Ovary (tissue), 7 donors: ENCODE measurements at regions not wholly inside any gene's neighbourhood (a gene's known extent, or its start where the extent isn't known, plus 50 kb on each side); places are given as distances from the start of the nearest gene placed in this dataset.

Experiments
- DNase-seq, 5 donors: peaks; one replicate each; pipeline ENCODE4 v3.0.0-alpha.2; 2019 to 2020
- H3K27ac ChIP-seq, 2 donors: fragments of 200-600 bp; one replicate each; pipeline versions ENCODE4 v1.5.1 to v1.8.0; 2019 to 2022
- H3K27me3 ChIP-seq: fragments of 200-600 bp; one replicate; pipeline ENCODE4 v1.8.0; 2022
- H3K36me3 ChIP-seq: fragments of 200-600 bp; sonication (generic); one replicate; pipeline ENCODE4 v1.5.1; 2019
- H3K4me1 ChIP-seq: one replicate; pipeline ENCODE4 v1.8.1; 2013; ENCODE audit warnings: mild to moderate bottlenecking, moderate library complexity; ENCODE audit not compliant: insufficient read depth
- H3K4me3 ChIP-seq: fragments of 200-600 bp; sonication (generic); one replicate; pipeline ENCODE4 v1.5.1; 2017
- H3K9me3 ChIP-seq, 2 donors: fragments of 200-600 bp in 1 of 2; sonication (generic) in 1 of 2; one replicate each; pipeline versions ENCODE4 v1.5.1 to v1.8.1; 2013 to 2019; ENCODE audit warnings: mild to moderate bottlenecking in 1 of 2, moderate library complexity in 1 of 2
- CTCF ChIP-seq, 3 donors: fragments of 450-650 bp in 2 of 3; fragments of 200-600 bp in 1 of 3; IDR thresholded peaks; one replicate each; pipeline versions ENCODE4 v1.5.1 to v1.8.0; 2016 to 2022; ENCODE audit warnings: antibody characterized with exemption in 3 of 3, mild to moderate bottlenecking in 1 of 3
- EP300 ChIP-seq: sonication (generic); formaldehyde crosslinking; IDR thresholded peaks from one replicate; pipeline ENCODE4 v1.6.1; 2017; ENCODE audit warnings: antibody characterized with exemption
- POLR2A ChIP-seq: fragments of 450-650 bp; IDR thresholded peaks from one replicate; pipeline ENCODE4 v1.6.1; 2017; ENCODE audit warnings: antibody characterized with exemption, mild to moderate bottlenecking, moderate library complexity
- WGBS, 3 donors: extraction: QIAGEN DNeasy Blood & Tissue Kit in 1 of 3; methylation state at CpG; one replicate each; pipeline versions ENCODE4 v1.1.5 to v1.1.7; 2013 to 2017; 5-methylcytosine and 5-hydroxymethylcytosine counted together
- intact Hi-C, 4 donors: fragments of 100-400 bp; cut with DNase I; formaldehyde crosslinking; loops; one replicate each; pipeline versions ENCODE4 v1.11.0 to v1.15.1; 2022 to 2023
- donor health status: DM: no; HTN: no; CAD: no; lungs with moderate emphysema.
- donor health status: DM: no; HTN: no; CAD: no.
- donor health status: Bipolar disorder and iron deficiency.
- donor health status: DM: no; HTN: no; CAD: no.
- donor health status: DM: yes; HTN: yes; CAD: no.

DNA sequence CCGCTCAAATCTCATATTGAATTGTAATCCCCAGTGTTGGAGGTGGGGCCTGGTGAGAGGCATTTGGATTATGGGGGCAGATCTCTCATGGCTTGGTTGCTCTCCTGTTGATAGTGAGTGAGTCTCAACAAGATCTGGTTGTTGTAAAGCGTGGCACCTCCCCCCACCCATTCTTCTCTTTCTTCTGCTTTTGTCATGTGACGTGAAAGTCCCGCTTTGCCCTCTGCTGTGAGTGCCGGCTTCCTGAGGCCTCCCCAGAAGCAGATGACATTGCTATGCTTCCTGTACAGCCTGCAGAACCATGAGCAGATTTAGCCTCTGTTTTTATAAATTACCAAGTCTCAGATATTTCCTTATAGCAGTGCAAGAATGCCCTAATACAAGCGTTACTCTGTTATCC lies 673.8 kb downstream of the ADCYAP1 start:
- Histone ChIP-seq H3K4me1 (no peaks in the 10 kb centered on the region), H3K27ac (no peak overlapping the region), H3K27me3 (no peaks in the 10 kb centered on the region), H3K36me3 (no peaks in the 10 kb centered on the region), H3K9me3 (no peaks in the 10 kb centered on the region), H3K4me3 (no peak overlapping the region)
- intact Hi-C loops = no loop called here
- DNase-seq = no peak
- no peak for TF ChIP-seq EP300
- TF ChIP-seq CTCF (IDR thresholded peaks at IDR 0.05) = no peak
- TF ChIP-seq POLR2A = no peak
- 85 to 90% (median 86%) methylated on average over 6 of the region's 6 CpGs for WGBS, 3 donors

GRCh38 chr18:1581581-1581980 lies 676.9 kb downstream of the ADCYAP1 start:
- Histone ChIP-seq H3K27me3 (no peaks in the 10 kb centered on the region), H3K4me1 (no peaks in the 10 kb centered on the region), H3K4me3 (no peak overlapping the region), H3K27ac (no peak overlapping the region), H3K36me3 (no peaks in the 10 kb centered on the region), H3K9me3 (no peaks in the 10 kb centered on the region)
- intact Hi-C loops = loop anchor here in 1 of 4 donors (10.0 kb wide), 1 partner anchor 717 kb away; no protein-coding TSS in a partner anchor
- DNase-seq = no peak
- WGBS, 3 donors = 47 to 59% (median 55%) methylated on average over 1 of the region's 1 CpG
- no peak for TF ChIP-seq CTCF (IDR thresholded peaks at IDR 0.05)
- TF ChIP-seq POLR2A = no peak
- no peak for TF ChIP-seq EP300

DNA sequence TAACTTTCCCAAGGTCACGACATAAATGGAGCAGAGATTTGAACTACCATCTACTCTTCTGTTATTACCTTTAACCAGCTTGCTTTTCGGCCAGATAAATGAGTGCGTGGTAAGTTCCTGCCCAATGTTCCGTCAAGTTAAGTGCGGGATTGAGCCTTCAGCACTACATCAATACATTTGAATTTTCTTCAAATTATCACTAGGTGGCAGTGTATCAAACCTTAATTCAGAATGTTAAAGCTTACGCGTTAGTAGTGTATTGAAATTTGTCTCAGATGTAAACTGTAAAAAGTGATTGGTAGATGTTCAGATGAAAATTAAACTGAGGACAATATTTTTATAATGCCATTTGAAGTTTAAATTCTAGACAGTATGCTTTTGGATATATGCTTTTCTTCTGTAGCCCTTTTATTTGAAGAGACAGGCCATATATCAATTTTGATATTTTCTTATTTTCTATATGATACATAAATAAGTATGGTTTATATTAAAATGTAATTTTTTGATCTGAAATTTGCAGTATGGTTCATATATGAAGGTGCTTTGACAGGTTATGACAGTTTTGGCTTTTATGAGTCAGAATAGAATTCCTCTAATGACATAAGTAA lies 681.3 kb downstream of the ADCYAP1 start:
- WGBS, 3 donors = 1 to 5% (median 2%) methylated on average over 7 of the region's 7 CpGs
- intact Hi-C loops = loop anchor here in 1 of 4 donors (10.0 kb wide), 1 partner anchor 721 kb away; no protein-coding TSS in a partner anchor
- H3K27me3 ChIP-seq = no peaks in the 10 kb centered on the region

DNA sequence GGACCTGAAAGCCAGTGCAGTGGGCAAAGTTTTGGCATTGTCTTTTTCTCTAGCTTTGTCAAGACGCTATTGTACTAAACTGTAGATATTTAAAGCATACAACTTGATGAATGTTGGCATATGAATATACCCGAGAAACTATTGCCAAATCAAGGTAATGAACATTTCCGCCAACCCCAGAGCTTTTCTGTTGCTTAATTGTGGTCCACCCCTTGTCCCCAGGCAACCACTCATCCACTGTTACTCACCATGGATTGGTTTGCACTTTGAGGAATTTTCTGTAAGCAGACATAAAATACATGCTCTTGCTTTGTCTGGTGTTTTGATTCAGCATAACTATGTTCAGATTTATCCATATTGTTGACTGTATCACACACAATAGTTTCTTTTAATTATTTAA lies 688.4 kb downstream of the ADCYAP1 start:
- Histone ChIP-seq H3K4me1 (no peaks in the 10 kb centered on the region), H3K27ac (no peak overlapping the region), H3K4me3 (no peak overlapping the region), H3K9me3 (no peaks in the 10 kb centered on the region), H3K27me3 (no peaks in the 10 kb centered on the region), H3K36me3 (no peaks in the 10 kb centered on the region)
- WGBS, 3 donors = 82 to 83% (median 82%) methylated on average over 3 of the region's 3 CpGs
- DNase-seq = no peak
- intact Hi-C loops = no loop called here
- TF ChIP-seq EP300 (no peak), POLR2A (no peak), CTCF (IDR thresholded peaks at IDR 0.05) (no peak)

More for the DNA sequence above, 681.3 kb downstream of the ADCYAP1 start:
- H3K36me3 ChIP-seq = no peaks in the 10 kb centered on the region
- H3K9me3 ChIP-seq = no peaks in the 10 kb centered on the region
- no peak for DNase-seq
- H3K4me1 ChIP-seq = no peaks in the 10 kb centered on the region
- no peak for TF ChIP-seq EP300
- no peak for TF ChIP-seq POLR2A
- no peak for TF ChIP-seq CTCF (IDR thresholded peaks at IDR 0.05)
- H3K27ac ChIP-seq = no peak overlapping the region
- H3K4me3 ChIP-seq = no peak overlapping the region
